ENCODE measurements at regions not wholly inside any gene's neighbourhood (a gene's known extent, or its start where the extent isn't known, plus 50 kb on each side); places are given as distances from the start of the nearest gene placed in this dataset.

GRCh38 chr2:15714609-15715008 lies 122.9 kb downstream of the DDX1 start:
- intact Hi-C loops (cut with DNase I), result no loop called here
- DNase-seq, result no peak

- intact Hi-C loops (cut with DNase I), result no loop called here
- no peak for DNase-seq
These were observed 123.9 kb downstream of the DDX1 start for GRCh38 chr2:15715596-15715995.

- intact Hi-C loops (cut with DNase I), result no loop called here
- no peak for DNase-seq
These were observed 126.7 kb downstream of the DDX1 start for GRCh38 chr2:15718103-15718943.

GRCh38 chr2:15718944-15719323 lies 127.3 kb downstream of the DDX1 start:
- intact Hi-C loops (cut with DNase I), result no loop called here
- no peak for DNase-seq

GRCh38 chr2:15719566-15720313 lies 128.1 kb downstream of the DDX1 start:
- intact Hi-C loops (cut with DNase I), result no loop called here
- DNase-seq, result peak in 1 of 42 donors; percentile 20

GRCh38 chr2:15720561-15721307 lies 129.1 kb downstream of the DDX1 start:
- intact Hi-C loops (cut with DNase I), result no loop called here
- DNase-seq, result peak in 1 of 42 donors; percentile 3

GRCh38 chr2:15721411-15722067 lies 129.9 kb downstream of the DDX1 start:
- peak in 1 of 42 donors; percentile 14 for DNase-seq
- intact Hi-C loops (cut with DNase I), result no loop called here

GRCh38 chr2:15722980-15723379 lies 131.3 kb downstream of the DDX1 start:
- intact Hi-C loops (cut with DNase I), result no loop called here
- DNase-seq, result peak in 1 of 42 donors; percentile 9

- intact Hi-C loops (cut with DNase I), result no loop called here
These were observed 132.6 kb downstream of the DDX1 start for GRCh38 chr2:15724235-15724634.

GRCh38 chr2:15725101-15725781 lies 133.6 kb downstream of the DDX1 start:
- DNase-seq, result peak in 2 of 42 donors; percentile 7 to 11
- intact Hi-C loops (cut with DNase I), result no loop called here

More at GRCh38 chr2:15724235-15724634, 132.6 kb downstream of the DDX1 start:
- no peak for DNase-seq

GRCh38 chr2:15725782-15726112 lies 134.1 kb downstream of the DDX1 start:
- no peak for DNase-seq
- intact Hi-C loops (cut with DNase I), result no loop called here

- peak in 2 of 42 donors; percentile 5 to 18 for DNase-seq
- intact Hi-C loops (cut with DNase I), result no loop called here
These were observed 134.8 kb downstream of the DDX1 start for GRCh38 chr2:15726321-15727057.

GRCh38 chr2:15727396-15728244 lies 136.0 kb downstream of the DDX1 start:
- DNase-seq, result peak in 1 of 42 donors; percentile 12
- intact Hi-C loops (cut with DNase I), result no loop called here

- intact Hi-C loops (cut with DNase I), result no loop called here
- DNase-seq, result peak in 40 of 42 donors; percentile 15 to 85 (median 56)
These were observed 136.7 kb downstream of the DDX1 start for GRCh38 chr2:15728245-15728938.

- intact Hi-C loops (cut with DNase I), result no loop called here
These were observed 137.3 kb downstream of the DDX1 start for GRCh38 chr2:15729001-15729400.

More at GRCh38 chr2:15729001-15729400, 137.3 kb downstream of the DDX1 start:
- peak in 2 of 42 donors; percentile 10 to 19 for DNase-seq
